ENCODE measurements at regions not wholly inside any gene's neighbourhood (a gene's known extent, or its start where the extent isn't known, plus 50 kb on each side); places are given as distances from the start of the nearest gene placed in this dataset.

DNA sequence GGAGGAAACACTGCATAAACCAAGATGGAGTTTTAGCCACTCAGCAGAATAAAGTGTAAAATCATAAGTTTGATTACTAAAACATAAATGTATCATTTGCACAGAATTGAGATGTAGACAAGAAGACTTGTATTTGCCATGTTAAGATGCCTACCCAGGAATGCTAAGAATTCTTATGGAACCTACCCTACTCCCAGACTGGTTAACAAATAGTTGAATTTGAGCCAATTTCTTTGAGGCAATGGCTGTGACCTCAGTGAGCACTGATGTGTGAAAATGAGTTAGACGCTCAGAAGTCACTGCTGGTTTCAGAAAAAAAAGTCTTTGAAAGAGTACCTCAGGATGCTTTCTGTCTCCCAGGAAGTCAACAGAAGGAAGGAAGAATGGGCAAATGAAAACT is 95.6 kb downstream of the ESM1 start:
- DNase-seq (ENCODE audit: low spot score in 2 of 2) = no peak
- TF ChIP-seq, protein P1, sequence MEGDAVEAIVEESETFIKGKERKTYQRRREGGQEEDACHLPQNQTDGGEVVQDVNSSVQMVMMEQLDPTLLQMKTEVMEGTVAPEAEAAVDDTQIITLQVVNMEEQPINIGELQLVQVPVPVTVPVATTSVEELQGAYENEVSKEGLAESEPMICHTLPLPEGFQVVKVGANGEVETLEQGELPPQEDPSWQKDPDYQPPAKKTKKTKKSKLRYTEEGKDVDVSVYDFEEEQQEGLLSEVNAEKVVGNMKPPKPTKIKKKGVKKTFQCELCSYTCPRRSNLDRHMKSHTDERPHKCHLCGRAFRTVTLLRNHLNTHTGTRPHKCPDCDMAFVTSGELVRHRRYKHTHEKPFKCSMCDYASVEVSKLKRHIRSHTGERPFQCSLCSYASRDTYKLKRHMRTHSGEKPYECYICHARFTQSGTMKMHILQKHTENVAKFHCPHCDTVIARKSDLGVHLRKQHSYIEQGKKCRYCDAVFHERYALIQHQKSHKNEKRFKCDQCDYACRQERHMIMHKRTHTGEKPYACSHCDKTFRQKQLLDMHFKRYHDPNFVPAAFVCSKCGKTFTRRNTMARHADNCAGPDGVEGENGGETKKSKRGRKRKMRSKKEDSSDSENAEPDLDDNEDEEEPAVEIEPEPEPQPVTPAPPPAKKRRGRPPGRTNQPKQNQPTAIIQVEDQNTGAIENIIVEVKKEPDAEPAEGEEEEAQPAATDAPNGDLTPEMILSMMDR (IDR thresholded peaks at IDR 0.05) = no peak
- TF ChIP-seq POLR2A (IDR thresholded peaks at IDR 0.05) = no peak
- WGBS, 2 donors = 36 to 42% methylated on average over 1 of the region's 1 CpG
- intact Hi-C loops (cut with DNase I; ENCODE audit: low total_unique reads) = loop anchor here (10.0 kb wide), 1 partner anchor 375 kb away; the partner anchor contains the start of gene SNX18
- no peak overlapping the region for H3K4me3 ChIP-seq (ENCODE audit: low read depth, poor library complexity, severe bottlenecking)

DNA sequence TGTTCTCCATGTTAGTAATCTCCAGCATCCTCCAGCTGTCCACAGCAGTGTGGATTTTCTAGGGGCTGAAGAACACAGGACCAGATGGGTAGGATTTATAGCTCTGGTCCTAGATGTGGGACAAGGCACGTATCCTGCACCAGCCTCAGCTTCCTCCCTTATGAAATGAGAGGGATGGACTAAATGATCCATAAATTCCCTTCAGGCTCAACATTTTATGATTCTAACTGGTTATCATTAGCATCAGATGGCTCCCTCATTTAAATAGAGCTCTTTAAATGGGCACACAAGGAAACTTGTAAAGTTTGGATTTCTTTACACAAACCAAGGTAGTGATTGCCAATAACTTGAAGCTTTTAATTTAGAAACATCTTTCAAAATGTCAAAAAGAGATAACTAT is 97.7 kb downstream of the ESM1 start:
- WGBS, 2 donors = 86 to 100% methylated on average over 1 of the region's 1 CpG
- intact Hi-C loops (cut with DNase I; ENCODE audit: low total_unique reads) = no loop called here
- H3K4me3 ChIP-seq (ENCODE audit: low read depth, poor library complexity, severe bottlenecking) = no peak overlapping the region
- no peak for DNase-seq (ENCODE audit: low spot score in 2 of 2)
- TF ChIP-seq, protein P1 (IDR thresholded peaks at IDR 0.05) = no peak
- TF ChIP-seq POLR2A (IDR thresholded peaks at IDR 0.05) = no peak

DNA sequence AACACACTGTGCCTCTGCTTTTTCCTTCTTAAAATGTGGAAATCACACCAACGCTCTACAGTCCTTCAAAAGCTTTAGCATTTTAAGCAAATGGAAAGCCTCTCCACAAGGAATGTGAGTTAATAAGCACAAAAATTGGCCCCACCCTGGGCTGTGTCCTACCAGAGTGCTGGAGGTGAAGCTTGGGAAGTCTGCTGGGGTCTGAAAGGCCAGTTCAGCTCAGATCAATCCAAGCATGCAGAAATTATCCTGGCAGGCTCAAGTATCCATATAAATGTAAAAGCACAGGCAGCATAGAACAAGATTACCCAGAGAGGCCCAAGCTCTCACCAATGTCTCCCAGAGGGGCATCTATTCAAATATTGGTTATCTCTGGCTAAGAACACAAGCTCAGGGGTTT is 98.5 kb downstream of the ESM1 start:
- WGBS, 2 donors = 92 to 93% methylated on average over 1 of the region's 1 CpG
- no peak for DNase-seq (ENCODE audit: low spot score in 2 of 2)
- TF ChIP-seq, protein P1 (IDR thresholded peaks at IDR 0.05) = no peak
- TF ChIP-seq POLR2A (IDR thresholded peaks at IDR 0.05) = no peak
- H3K4me3 ChIP-seq (ENCODE audit: low read depth, poor library complexity, severe bottlenecking) = no peak overlapping the region
- intact Hi-C loops (cut with DNase I; ENCODE audit: low total_unique reads) = no loop called here

DNA sequence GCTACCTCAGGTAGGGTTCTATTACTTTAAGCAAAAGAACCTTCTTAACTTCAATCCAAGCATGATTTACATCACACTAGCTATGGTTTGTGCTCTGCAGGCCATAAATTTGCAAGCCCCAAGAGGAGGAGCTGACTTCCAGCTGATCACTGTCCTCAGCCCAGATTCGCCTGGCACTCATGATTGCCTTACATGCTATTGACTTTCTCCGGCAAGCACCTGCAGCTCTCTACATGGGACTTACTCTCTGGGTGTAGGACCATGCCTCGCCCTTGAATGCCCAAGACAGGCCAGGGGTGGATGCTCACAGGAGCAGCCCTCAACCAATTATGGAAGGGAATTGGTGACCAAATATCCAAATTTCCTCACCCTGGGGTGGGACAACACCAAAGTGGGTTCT is 99.8 kb downstream of the ESM1 start:
- WGBS, 2 donors = 94 to 100% methylated on average over 3 of the region's 3 CpGs
- DNase-seq (ENCODE audit: low spot score in 2 of 2) = no peak
- TF ChIP-seq, protein P1 (IDR thresholded peaks at IDR 0.05) = no peak
- TF ChIP-seq POLR2A (IDR thresholded peaks at IDR 0.05) = no peak
- H3K4me3 ChIP-seq (ENCODE audit: low read depth, poor library complexity, severe bottlenecking) = no peak overlapping the region
- intact Hi-C loops (cut with DNase I; ENCODE audit: low total_unique reads) = no loop called here

DNA sequence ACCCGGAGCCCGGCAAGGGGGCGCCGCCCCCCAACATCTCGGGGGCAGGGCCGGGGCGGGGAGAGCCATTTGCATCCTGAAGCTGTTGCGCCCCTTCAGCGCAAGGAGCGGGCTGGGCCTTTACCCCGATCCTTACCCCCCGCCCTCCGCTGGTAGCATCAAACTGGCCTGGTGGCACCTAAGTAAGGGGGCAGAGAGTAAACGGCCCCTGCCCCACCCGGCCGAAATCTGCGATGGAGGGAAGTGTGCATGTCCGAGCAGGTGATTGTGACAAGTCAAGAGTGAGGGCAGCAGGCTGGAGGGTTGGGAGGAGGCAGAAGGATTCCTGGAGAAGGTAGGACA is 101.2 kb downstream of the ESM1 start:
- intact Hi-C loops (cut with DNase I; ENCODE audit: low total_unique reads) = no loop called here
- 49 to 51% methylated on average over 11 of the region's 18 CpGs for WGBS, 2 donors
- H3K4me3 ChIP-seq (ENCODE audit: low read depth, poor library complexity, severe bottlenecking) = no peak overlapping the region
- DNase-seq (ENCODE audit: low spot score in 2 of 2) = peak in 1 of 2 donors; percentile 86
- TF ChIP-seq, protein P1 (IDR thresholded peaks at IDR 0.05) = no peak
- TF ChIP-seq POLR2A (IDR thresholded peaks at IDR 0.05) = no peak

DNA sequence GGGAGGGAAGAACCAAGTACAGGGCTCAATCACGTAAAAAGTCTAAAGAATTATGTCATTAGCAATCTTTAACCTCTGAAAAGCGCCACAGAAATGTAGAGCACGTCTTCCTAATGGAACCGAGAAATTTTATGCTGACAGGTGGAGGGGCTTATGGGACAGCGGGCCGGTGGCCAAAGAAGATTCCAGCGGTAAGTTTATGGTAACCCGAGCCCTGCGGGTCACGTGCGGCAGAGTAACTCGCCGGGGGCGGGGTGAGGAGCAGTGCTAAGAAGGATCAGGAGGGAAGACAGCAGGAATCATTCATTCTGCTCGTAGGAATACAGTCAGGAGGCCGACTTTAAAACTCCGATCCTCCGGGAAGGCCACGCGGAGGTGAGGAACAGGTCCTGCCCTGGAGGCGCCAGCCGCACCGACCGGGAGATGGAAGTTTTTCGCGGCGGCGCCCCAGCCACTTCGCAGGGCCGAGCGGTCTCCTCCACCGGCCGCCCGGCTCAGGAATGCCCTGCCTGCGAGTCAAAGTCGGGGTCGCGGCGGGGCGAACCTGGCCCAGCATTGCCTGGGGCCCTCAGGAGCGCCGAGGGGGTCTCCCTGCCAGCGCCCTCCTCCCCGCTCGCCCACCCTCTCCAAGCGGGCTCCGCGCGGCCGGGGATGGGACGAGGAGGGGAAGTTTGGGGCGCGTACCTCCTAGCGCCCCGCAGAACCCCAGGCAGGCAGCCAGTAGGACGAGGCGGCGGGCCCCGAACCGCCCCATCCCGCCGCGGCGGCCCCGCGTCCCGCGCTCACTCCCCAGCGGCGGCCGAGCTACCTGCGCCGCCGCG is 101.8 kb downstream of the ESM1 start:
- TF ChIP-seq POLR2A (IDR thresholded peaks at IDR 0.05) = no peak
- TF ChIP-seq, protein P1 (IDR thresholded peaks at IDR 0.05) = no peak
- peak; percentile 32 to 91 for DNase-seq (ENCODE audit: low spot score in 2 of 2)
- peak overlapping the region; percentile 4 for H3K4me3 ChIP-seq (ENCODE audit: low read depth, poor library complexity, severe bottlenecking)
- intact Hi-C loops (cut with DNase I; ENCODE audit: low total_unique reads) = no loop called here
- WGBS, 2 donors = 3 to 4% methylated on average over 34 to 49 of the region's 75 CpGs

Data from lower leg skin (tissue), 4 donors.